Mesendoderm (in vitro differentiated cells): ENCODE measurements at regions not wholly inside any gene's neighbourhood (a gene's known extent, or its start where the extent isn't known, plus 50 kb on each side); places are given as distances from the start of the nearest gene placed in this dataset.

ENCODE experiments used
- DNase-seq: peaks from one replicate; pipeline ENCODE4 v3.0.0; 2013
- H2AK5ac ChIP-seq: 2 replicates; pipeline ENCODE4 v1.6.1; 2013; ENCODE audit warnings: low read length, inconsistent platforms
- H2BK120ac ChIP-seq: 2 replicates; pipeline ENCODE4 v1.6.1; 2013; ENCODE audit warnings: low read depth, mild to moderate bottlenecking, low read length, moderate library complexity, mixed read lengths
- H2BK15ac ChIP-seq: replicated peaks from 2 replicates; pipeline ENCODE4 v1.6.1; 2013; ENCODE audit warnings: low read depth, mild to moderate bottlenecking, moderate library complexity
- H2BK5ac ChIP-seq: 2 replicates; pipeline ENCODE4 v1.6.1; 2013; ENCODE audit warnings: low read length, inconsistent platforms
- H3K18ac ChIP-seq: 2 replicates; pipeline ENCODE4 v1.6.1; 2013; ENCODE audit warnings: mild to moderate bottlenecking, low read length, mixed read lengths
- H3K23ac ChIP-seq: one replicate; pipeline ENCODE4 v1.6.1; 2013; ENCODE audit warnings: low read length
- H3K27ac ChIP-seq: 2 replicates; pipeline ENCODE4 v1.5.1; 2013; ENCODE audit warnings: low read depth, mild to moderate bottlenecking, inconsistent platforms, low read length, moderate library complexity
- H3K27me3 ChIP-seq: 2 replicates; pipeline ENCODE4 v1.6.1; 2013; ENCODE audit warnings: low read length, control low read depth, mild to moderate bottlenecking, inconsistent platforms; ENCODE audit not compliant: insufficient read depth, poor library complexity
- H3K36me3 ChIP-seq: 2 replicates; pipeline ENCODE4 v1.6.1; 2013; ENCODE audit warnings: low read length, inconsistent platforms; ENCODE audit not compliant: control insufficient read depth, insufficient read depth
- H3K4ac ChIP-seq: one replicate; pipeline ENCODE4 v1.6.1; 2013; ENCODE audit warnings: low read depth, mild to moderate bottlenecking, low read length, moderate library complexity
- H3K4me1 ChIP-seq: 2 replicates; pipeline ENCODE4 v1.6.1; 2013; ENCODE audit warnings: low read depth, low read length, inconsistent platforms; ENCODE audit not compliant: control insufficient read depth
- H3K4me2 ChIP-seq: 2 replicates; pipeline ENCODE4 v1.6.1; 2013; ENCODE audit warnings: low read length
- H3K4me3 ChIP-seq: 2 replicates; pipeline ENCODE4 v1.5.1; 2013; ENCODE audit warnings: mild to moderate bottlenecking, low read length
- H3K56ac ChIP-seq: one replicate; pipeline ENCODE4 v1.6.1; 2013; ENCODE audit warnings: low read length
- H3K79me1 ChIP-seq: 2 replicates; pipeline ENCODE4 v1.6.1; 2013; ENCODE audit warnings: low read length, inconsistent platforms
- H3K79me2 ChIP-seq: 2 replicates; pipeline ENCODE4 v1.6.1; 2013; ENCODE audit warnings: mild to moderate bottlenecking, low read length; ENCODE audit not compliant: control insufficient read depth, insufficient read depth
- H3K9ac ChIP-seq: 2 replicates; pipeline ENCODE4 v1.6.1; 2013; ENCODE audit warnings: low read length, inconsistent platforms
- H4K5ac ChIP-seq: one replicate; pipeline ENCODE4 v1.6.1; 2013; ENCODE audit warnings: low read length
- H4K8ac ChIP-seq: one replicate; pipeline ENCODE4 v1.6.1; 2013; ENCODE audit warnings: low read depth, mild to moderate bottlenecking, control low read depth, low read length, moderate library complexity
- WGBS: extraction: QIAGEN DNeasy Blood & Tissue Kit; methylation state at CpG from one replicate; pipeline ENCODE4 v1.1.7; 2013; ENCODE audit warnings: low lambda C conversion rate, missing lambda C conversion rate; ENCODE audit not compliant: insufficient coverage; ENCODE audit errors: extremely low coverage; 5-methylcytosine and 5-hydroxymethylcytosine counted together

- H3K79me1 ChIP-seq, result no peaks in the 10 kb centered on the region
- H3K4me3 ChIP-seq, result no peak overlapping the region
- H2BK15ac ChIP-seq, result no peak overlapping the region
- H3K79me2 ChIP-seq, result no peaks in the 10 kb centered on the region
- no peak overlapping the region for H3K9ac ChIP-seq
- H3K23ac ChIP-seq, result no peak overlapping the region
- H3K4ac ChIP-seq, result no peak overlapping the region
- H2BK5ac ChIP-seq, result no peak overlapping the region
- H3K4me2 ChIP-seq, result no peak overlapping the region
- H3K18ac ChIP-seq, result no peak overlapping the region
- no peak overlapping the region for H2AK5ac ChIP-seq
- H3K27me3 ChIP-seq, result no peaks in the 10 kb centered on the region
- DNase-seq, result no peak
- no peak overlapping the region for H2BK120ac ChIP-seq
- no peak overlapping the region for H3K27ac ChIP-seq
- no peaks in the 10 kb centered on the region for H3K4me1 ChIP-seq
- H3K56ac ChIP-seq, result no peak overlapping the region
- no peak overlapping the region for H4K5ac ChIP-seq
- no peak overlapping the region for H4K8ac ChIP-seq
- no peaks in the 10 kb centered on the region for H3K36me3 ChIP-seq
Measured at GRCh38 chr6:92431502-92431901, 987.9 kb downstream of the EPHA7 start.

GRCh38 chr6:92428448-92428847, 990.9 kb downstream of the EPHA7 start:
- H2BK120ac ChIP-seq, result no peak overlapping the region
- H4K5ac ChIP-seq, result no peak overlapping the region
- no peaks in the 10 kb centered on the region for H3K36me3 ChIP-seq
- DNase-seq, result no peak
- no peak overlapping the region for H3K4me3 ChIP-seq
- no peak overlapping the region for H2AK5ac ChIP-seq
- H3K79me1 ChIP-seq, result no peaks in the 10 kb centered on the region
- no peak overlapping the region for H2BK15ac ChIP-seq
- no peak overlapping the region for H4K8ac ChIP-seq
- no peak overlapping the region for H3K4me2 ChIP-seq
- no CpG with 5 or more reads among the region's 2 CpGs for WGBS
- H3K23ac ChIP-seq, result no peak overlapping the region
- no peaks in the 10 kb centered on the region for H3K79me2 ChIP-seq
- no peak overlapping the region for H3K9ac ChIP-seq
- no peak overlapping the region for H3K27ac ChIP-seq
- no peak overlapping the region for H3K56ac ChIP-seq
- H2BK5ac ChIP-seq, result no peak overlapping the region
- no peaks in the 10 kb centered on the region for H3K4me1 ChIP-seq
- H3K4ac ChIP-seq, result no peak overlapping the region
- no peak overlapping the region for H3K18ac ChIP-seq
- H3K27me3 ChIP-seq, result no peaks in the 10 kb centered on the region

GRCh38 chr6:92427453-92427852, 991.9 kb downstream of the EPHA7 start:
- Histone ChIP-seq H3K79me1 (no peaks in the 10 kb centered on the region), H2BK15ac (no peak overlapping the region), H2BK120ac (no peak overlapping the region), H2BK5ac (no peak overlapping the region), H3K4me3 (no peak overlapping the region), H3K27ac (no peak overlapping the region), H3K36me3 (no peaks in the 10 kb centered on the region), H3K27me3 (no peaks in the 10 kb centered on the region), H3K23ac (no peak overlapping the region), H3K4ac (no peak overlapping the region), H3K4me1 (no peaks in the 10 kb centered on the region), H4K5ac (no peak overlapping the region), H3K9ac (no peak overlapping the region), H3K79me2 (no peaks in the 10 kb centered on the region), H3K56ac (no peak overlapping the region), H3K18ac (no peak overlapping the region), H4K8ac (no peak overlapping the region), H3K4me2 (no peak overlapping the region), H2AK5ac (no peak overlapping the region)
- no peak for DNase-seq
- no CpG with 5 or more reads among the region's 2 CpGs for WGBS

DNA sequence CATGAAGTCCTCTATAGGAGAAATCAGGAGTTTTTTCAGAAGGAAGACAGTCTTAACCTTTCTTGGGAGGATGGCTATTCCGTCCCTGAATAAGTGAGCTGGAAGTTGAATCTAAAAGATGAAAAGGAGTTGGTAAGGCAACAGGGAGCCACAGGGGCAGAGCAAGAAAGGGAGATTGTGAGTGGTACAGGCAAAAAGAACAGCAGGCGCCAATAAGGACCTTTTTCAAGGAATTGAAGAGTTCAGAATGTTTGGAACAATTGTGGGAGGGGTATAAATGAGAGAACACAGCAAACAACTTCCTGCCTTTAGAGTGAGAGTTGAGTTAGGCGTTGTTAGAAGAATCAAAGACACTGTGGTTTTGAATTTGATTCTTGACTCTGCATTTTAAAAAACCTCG, 1003.7 kb downstream of the EPHA7 start:
- WGBS, result no CpG with 5 or more reads among the region's 4 CpGs
- H4K5ac ChIP-seq, result no peak overlapping the region
- H3K27me3 ChIP-seq, result no peaks in the 10 kb centered on the region
- no peak overlapping the region for H3K23ac ChIP-seq
- H3K79me1 ChIP-seq, result no peaks in the 10 kb centered on the region
- no peak overlapping the region for H2BK120ac ChIP-seq
- H3K36me3 ChIP-seq, result no peaks in the 10 kb centered on the region
- no peak overlapping the region for H3K4ac ChIP-seq
- no peak overlapping the region for H3K9ac ChIP-seq
- H3K56ac ChIP-seq, result no peak overlapping the region
- H3K79me2 ChIP-seq, result no peaks in the 10 kb centered on the region
- no peak overlapping the region for H3K4me3 ChIP-seq
- H2BK5ac ChIP-seq, result no peak overlapping the region
- no peak overlapping the region for H3K27ac ChIP-seq
- no peak overlapping the region for H3K4me2 ChIP-seq
- H3K4me1 ChIP-seq, result no peaks in the 10 kb centered on the region
- DNase-seq, result no peak
- no peak overlapping the region for H4K8ac ChIP-seq
- H2BK15ac ChIP-seq, result no peak overlapping the region
- H2AK5ac ChIP-seq, result no peak overlapping the region
- H3K18ac ChIP-seq, result no peak overlapping the region

GRCh38 chr6:92408350-92408749, 1011.0 kb downstream of the EPHA7 start:
- H3K27me3 ChIP-seq, result no peaks in the 10 kb centered on the region
- no peak for DNase-seq
- no peak overlapping the region for H2BK15ac ChIP-seq
- no peak overlapping the region for H3K27ac ChIP-seq
- no peaks in the 10 kb centered on the region for H3K36me3 ChIP-seq
- no peak overlapping the region for H3K23ac ChIP-seq
- no peak overlapping the region for H3K18ac ChIP-seq
- no peak overlapping the region for H4K5ac ChIP-seq
- no peaks in the 10 kb centered on the region for H3K79me1 ChIP-seq
- no peak overlapping the region for H2BK5ac ChIP-seq
- no peak overlapping the region for H3K4ac ChIP-seq
- H3K4me1 ChIP-seq, result no peaks in the 10 kb centered on the region
- H3K4me3 ChIP-seq, result no peak overlapping the region
- H3K56ac ChIP-seq, result no peak overlapping the region
- H3K79me2 ChIP-seq, result no peaks in the 10 kb centered on the region
- H2AK5ac ChIP-seq, result no peak overlapping the region
- H3K9ac ChIP-seq, result no peak overlapping the region
- H3K4me2 ChIP-seq, result no peak overlapping the region
- H4K8ac ChIP-seq, result no peak overlapping the region
- no peak overlapping the region for H2BK120ac ChIP-seq

DNA sequence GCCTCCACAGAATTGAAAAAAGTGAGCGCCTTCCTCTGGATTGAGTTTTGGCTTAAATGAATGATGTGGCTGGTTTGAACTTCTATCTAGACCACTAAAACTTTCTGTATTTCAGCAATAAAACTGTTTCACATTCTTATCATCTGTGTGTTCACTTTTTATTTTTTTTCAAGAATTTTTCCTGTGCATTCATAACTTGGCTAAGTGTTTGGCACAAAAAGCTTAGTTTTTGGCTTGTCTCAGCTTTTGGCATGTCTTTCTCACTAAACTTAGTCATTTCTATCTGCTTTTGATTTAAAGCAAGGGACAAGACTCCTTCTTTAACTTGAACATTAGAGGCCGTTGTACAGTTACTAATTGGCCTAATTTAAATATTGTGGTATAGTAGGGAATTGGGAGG, 1015.1 kb downstream of the EPHA7 start:
- no peak overlapping the region for H3K9ac ChIP-seq
- no peaks in the 10 kb centered on the region for H3K79me2 ChIP-seq
- no peak overlapping the region for H3K56ac ChIP-seq
- H4K5ac ChIP-seq, result no peak overlapping the region
- no peak overlapping the region for H4K8ac ChIP-seq
- no peak overlapping the region for H2BK120ac ChIP-seq
- no peaks in the 10 kb centered on the region for H3K79me1 ChIP-seq
- WGBS, result no CpG with 5 or more reads among the region's 2 CpGs
- no peak overlapping the region for H3K4me2 ChIP-seq
- H2BK5ac ChIP-seq, result no peak overlapping the region
- no peaks in the 10 kb centered on the region for H3K4me1 ChIP-seq
- no peak overlapping the region for H2BK15ac ChIP-seq
- H3K4ac ChIP-seq, result no peak overlapping the region
- H3K4me3 ChIP-seq, result no peak overlapping the region
- H3K27me3 ChIP-seq, result no peaks in the 10 kb centered on the region
- H2AK5ac ChIP-seq, result no peak overlapping the region
- H3K18ac ChIP-seq, result no peak overlapping the region
- H3K27ac ChIP-seq, result no peak overlapping the region
- H3K36me3 ChIP-seq, result no peaks in the 10 kb centered on the region
- H3K23ac ChIP-seq, result no peak overlapping the region
- DNase-seq, result no peak
